ENCODE measurements at regions not wholly inside any gene's neighbourhood (a gene's known extent, or its start where the extent isn't known, plus 50 kb on each side); places are given as distances from the start of the nearest gene placed in this dataset.

GRCh38 chr4:115213716-115214115 lies 100.3 kb upstream of the NDST4 start:
- H2AK5ac ChIP-seq (ENCODE audit: low read depth, low read length), result no peak overlapping the region
- ChIA-PET CTCF (interaction anchor here (0.7 kb wide), 1 partner anchor 10 kb away, joined by 3 read pairs; no protein-coding TSS in a partner anchor), POLR2A (ENCODE audit: unreplicated experiment) (no interaction called here)
- no peak overlapping the region for H3K23ac ChIP-seq (ENCODE audit: low read depth, low read length)
- H3K18ac ChIP-seq (ENCODE audit: low read depth, low read length), result no peak overlapping the region
- ATAC-seq (ENCODE audit: low read depth), result no peak
- no peaks in the 10 kb centered on the region for H3K27me3 ChIP-seq (ENCODE audit: control insufficient read depth, insufficient read depth, low read length)
- no peak overlapping the region for H3K9ac ChIP-seq (ENCODE audit: low read depth, low read length)
- no peak overlapping the region for H3K14ac ChIP-seq (replicated peaks; ENCODE audit: low read depth, low read length)
- dilution Hi-C loops (cut with HindIII; ENCODE audit: low sequenced_read_pairs, unreplicated experiment), result no loop called here
- H2AFZ ChIP-seq (replicated peaks; ENCODE audit: low read length, poor library complexity), result no peak overlapping the region
- H3K4me2 ChIP-seq (ENCODE audit: low read depth, low read length), result no peak overlapping the region
- no peaks in the 10 kb centered on the region for H3K4me1 ChIP-seq (ENCODE audit: control insufficient read depth, insufficient read depth, low read length)
- no peak overlapping the region for H4K8ac ChIP-seq (ENCODE audit: low read depth in 2 of 2, low read length in 2 of 2)
- H4K91ac ChIP-seq (ENCODE audit: insufficient read depth, low read depth, low read length), result no peak overlapping the region
- H2BK120ac ChIP-seq (ENCODE audit: low read depth, low read length), result no peak overlapping the region
- in situ Hi-C loops (cut with MboI; ENCODE audit: low sequenced_read_pairs), result no loop called here
- H3K36me3 ChIP-seq (ENCODE audit: control insufficient read depth, insufficient read depth, low read length), result no peaks in the 10 kb centered on the region
- H4K5ac ChIP-seq (ENCODE audit: low read depth, low read length), result no peak overlapping the region
- H3K4me3 ChIP-seq (ENCODE audit: insufficient read depth, low read depth, low read length), result no peak overlapping the region
- H4K20me1 ChIP-seq (ENCODE audit: insufficient read depth, low read length), result no peaks in the 10 kb centered on the region
- H3K27ac ChIP-seq (ENCODE audit: insufficient read depth, low read length), result no peak overlapping the region
- H3K9me1 ChIP-seq (ENCODE audit: insufficient read depth, low read length), result no peaks in the 10 kb centered on the region
- WGBS, 2 experiments (ENCODE audit: extremely low coverage in 2 of 2, insufficient read length in 1 of 2), result 90% methylated on average over 2 of the region's 3 CpGs; no CpG with 5 or more reads in 1 of the 2 experiments
- intact Hi-C loops (cut with micrococcal nuclease), result no loop called here
- H2BK20ac ChIP-seq (ENCODE audit: low read depth, low read length), result no peak overlapping the region
- no peak overlapping the region for H2AK9ac ChIP-seq (replicated peaks; ENCODE audit: low read depth, low read length, poor library complexity)
- no peak overlapping the region for H3K56ac ChIP-seq (ENCODE audit: extremely low read depth, insufficient read depth, low read length)
- H3K4ac ChIP-seq (ENCODE audit: low read depth, low read length), result no peak overlapping the region
- TF ChIP-seq CEBPB (IDR thresholded peaks at IDR 0.05; ENCODE audit: low read depth, low read length), result no peak
- no peak for TF ChIP-seq POLR2A (IDR thresholded peaks at IDR 0.05; ENCODE audit: low read depth, low read length)
- no peak for TF ChIP-seq USF2 (IDR thresholded peaks at IDR 0.05; ENCODE audit: low read depth, low read length)
- TF ChIP-seq RFX5 (IDR thresholded peaks at IDR 0.05; ENCODE audit: low read depth, low read length), result no peak
- TF ChIP-seq BHLHE40 (IDR thresholded peaks at IDR 0.05; ENCODE audit: low read depth, low read length), result no peak
- TF ChIP-seq, protein P1, sequence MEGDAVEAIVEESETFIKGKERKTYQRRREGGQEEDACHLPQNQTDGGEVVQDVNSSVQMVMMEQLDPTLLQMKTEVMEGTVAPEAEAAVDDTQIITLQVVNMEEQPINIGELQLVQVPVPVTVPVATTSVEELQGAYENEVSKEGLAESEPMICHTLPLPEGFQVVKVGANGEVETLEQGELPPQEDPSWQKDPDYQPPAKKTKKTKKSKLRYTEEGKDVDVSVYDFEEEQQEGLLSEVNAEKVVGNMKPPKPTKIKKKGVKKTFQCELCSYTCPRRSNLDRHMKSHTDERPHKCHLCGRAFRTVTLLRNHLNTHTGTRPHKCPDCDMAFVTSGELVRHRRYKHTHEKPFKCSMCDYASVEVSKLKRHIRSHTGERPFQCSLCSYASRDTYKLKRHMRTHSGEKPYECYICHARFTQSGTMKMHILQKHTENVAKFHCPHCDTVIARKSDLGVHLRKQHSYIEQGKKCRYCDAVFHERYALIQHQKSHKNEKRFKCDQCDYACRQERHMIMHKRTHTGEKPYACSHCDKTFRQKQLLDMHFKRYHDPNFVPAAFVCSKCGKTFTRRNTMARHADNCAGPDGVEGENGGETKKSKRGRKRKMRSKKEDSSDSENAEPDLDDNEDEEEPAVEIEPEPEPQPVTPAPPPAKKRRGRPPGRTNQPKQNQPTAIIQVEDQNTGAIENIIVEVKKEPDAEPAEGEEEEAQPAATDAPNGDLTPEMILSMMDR (conservative IDR thresholded peaks at IDR 0.05; ENCODE audit: low read depth, low read length), result no peak
- TF ChIP-seq MAZ (IDR thresholded peaks at IDR 0.05; ENCODE audit: borderline replicate concordance, low read depth, low read length), result no peak
- TF ChIP-seq SMC3 (IDR thresholded peaks at IDR 0.05; ENCODE audit: low read depth, low read length), result no peak
- no peak for TF ChIP-seq MAFK (IDR thresholded peaks at IDR 0.05; ENCODE audit: low read depth, low read length)
- no peak for DNase-seq
- no TSS peak for BruUV-seq (replicated peaks)
- H3K9me3 ChIP-seq (ENCODE audit: control insufficient read depth, insufficient read depth, low read length), result no peaks in the 10 kb centered on the region
- no peaks in the 10 kb centered on the region for H3K79me1 ChIP-seq (ENCODE audit: low read depth in 1 of 2, low read length in 2 of 2)
- H2BK5ac ChIP-seq (ENCODE audit: low read depth, low read length, poor library complexity, severe bottlenecking), result no peak overlapping the region
- no peak overlapping the region for H2BK15ac ChIP-seq (ENCODE audit: low read depth, low read length)

Measured in IMR-90 (cell line).